B cell (primary cell): ENCODE measurements at regions not wholly inside any gene's neighbourhood (a gene's known extent, or its start where the extent isn't known, plus 50 kb on each side); places are given as distances from the start of the nearest gene placed in this dataset.
"Not testable (repeated sequence)": the region's sequence is repeated elsewhere in the genome, so short reads cannot be mapped to it uniquely, and the experiment has no call there.

Experiments used
- ATAC-seq: fragments of 200-7000 bp; cut with Tn5 transposase; one replicate; pipeline ENCODE4 v1.10.0; 2021; ENCODE audit warnings: low read depth, mild to moderate bottlenecking, moderate number of reproducible peaks, moderate library complexity
- CTCF ChIA-PET: fragments of 350-600 bp; sonication (Branson Sonifier 250); formaldehyde crosslinking; loops from one replicate; lab custom pipeline; 2021; ENCODE audit warnings: antibody characterized with exemption, inconsistent platforms; lab: Charles Lee
- POLR2A ChIA-PET: fragments of 350-600 bp; sonication (Branson Sonifier 250); formaldehyde crosslinking; loops from one replicate; lab custom pipeline; 2021; ENCODE audit warnings: antibody characterized with exemption; lab: Charles Lee
- DNase-seq: peaks from one replicate; pipeline ENCODE4 v3.0.0; 2013
- H2AFZ ChIP-seq: 2 replicates; pipeline ENCODE4 v1.6.1; 2012; ENCODE audit warnings: mild to moderate bottlenecking, low read depth, low read length; ENCODE audit not compliant: insufficient read depth, poor library complexity, severe bottlenecking
- H3K27ac ChIP-seq, 2 donors: 1 replicate in 1 of 2; 2 replicates in 1 of 2; pipeline ENCODE4 v1.5.1; 2012 to 2013; ENCODE audit warnings: low read length in 2 of 2, mild to moderate bottlenecking in 2 of 2, moderate library complexity in 1 of 2
- H3K27me3 ChIP-seq, 4 experiments: fragments of 200-600 bp in 1 of 4; sonication (generic) in 1 of 4; replicated peaks in 1 of 4; 1 replicate in 2 of 4; 2 replicates in 2 of 4; pipeline versions ENCODE4 v1.6.1 to v1.7.0; 2013 to 2016; ENCODE audit warnings: low read length in 3 of 4, mild to moderate bottlenecking in 2 of 4, mixed read lengths in 1 of 4, moderate library complexity in 1 of 4; ENCODE audit not compliant: insufficient read depth in 4 of 4, control insufficient read depth in 3 of 4; ENCODE audit errors: control extremely low read depth in 1 of 4
- H3K36me3 ChIP-seq, 2 experiments: replicated peaks in 1 of 2; 1 replicate in 1 of 2; 2 replicates in 1 of 2; pipeline versions ENCODE4 v1.6.1 to v1.7.1; 2013; ENCODE audit warnings: low read length in 1 of 2; ENCODE audit not compliant: insufficient read depth in 2 of 2, control insufficient read depth in 1 of 2; ENCODE audit errors: control extremely low read depth in 1 of 2, extremely low read depth in 1 of 2
- H3K4me1 ChIP-seq, 2 donors: fragments of 200-600 bp in 1 of 2; sonication (generic) in 1 of 2; 1 replicate in 1 of 2; 2 replicates in 1 of 2; pipeline versions ENCODE4 v1.5.1 to v1.6.1; 2013 to 2017; ENCODE audit warnings: low read length in 2 of 2; ENCODE audit not compliant: control insufficient read depth in 2 of 2, insufficient read depth in 2 of 2
- H3K4me2 ChIP-seq: replicated peaks from 2 replicates; pipeline ENCODE3; 2012; ENCODE audit warnings: mild to moderate bottlenecking, low read depth, low read length; ENCODE audit not compliant: poor library complexity, severe bottlenecking
- H3K4me3 ChIP-seq, 5 experiments: fragments of 200-600 bp in 1 of 5; sonication (generic) in 1 of 5; 1 replicate in 3 of 5; 2 replicates in 2 of 5; pipeline versions ENCODE4 v1.5.1 to v1.7.0; 2011 to 2016; ENCODE audit warnings: low read length in 4 of 5, mild to moderate bottlenecking in 4 of 5, low read depth in 2 of 5, control low read depth in 1 of 5, moderate library complexity in 1 of 5; ENCODE audit not compliant: insufficient read depth in 1 of 5; ENCODE audit errors: control extremely low read depth in 1 of 5, extremely low read depth in 1 of 5
- H3K79me2 ChIP-seq: fragments of 200-600 bp; sonication (generic); one replicate; pipeline ENCODE4 v1.6.0; 2016; ENCODE audit warnings: low read length; ENCODE audit not compliant: control insufficient read depth, insufficient read depth
- H3K9ac ChIP-seq: fragments of 200-600 bp; sonication (generic); 2 replicates; pipeline ENCODE4 v1.6.1; 2017; ENCODE audit warnings: mild to moderate bottlenecking, low read length, moderate library complexity
- H3K9me3 ChIP-seq, 3 donors: one replicate each; pipeline versions ENCODE4 v1.6.1 to v1.7.1; 2013; ENCODE audit warnings: low read length in 2 of 3; ENCODE audit not compliant: control insufficient read depth in 2 of 3, insufficient read depth in 1 of 3; ENCODE audit errors: control extremely low read depth in 1 of 3
- H4K20me1 ChIP-seq: 2 replicates; pipeline ENCODE4 v1.6.0; 2012; ENCODE audit warnings: mild to moderate bottlenecking, low read length; ENCODE audit not compliant: insufficient read depth, control insufficient read depth, poor library complexity, severe bottlenecking
- H3K27ac Mint-ChIP-seq: one replicate; pipeline ENCODE4 v1.8.0; 2021; ENCODE audit warnings: mixed read lengths
- H3K27me3 Mint-ChIP-seq: one replicate; pipeline ENCODE4 v1.8.0; 2021; ENCODE audit warnings: mixed read lengths
- H3K4me1 Mint-ChIP-seq: one replicate; pipeline ENCODE4 v1.8.0; 2021; ENCODE audit warnings: mixed read lengths
- H3K4me3 Mint-ChIP-seq: one replicate; pipeline ENCODE4 v1.8.0; 2021; ENCODE audit warnings: mixed read lengths
- H3K9me3 Mint-ChIP-seq: one replicate; pipeline ENCODE4 v1.8.0; 2022; ENCODE audit warnings: mixed read lengths; ENCODE audit not compliant: insufficient read depth
- EZH2 ChIP-seq: IDR thresholded peaks from 2 replicates; pipeline ENCODE4 v1.6.1; 2012; ENCODE audit warnings: borderline replicate concordance, low read depth, mild to moderate bottlenecking, moderate library complexity, low read length; ENCODE audit not compliant: insufficient read depth, poor library complexity, severe bottlenecking
- WGBS: methylation state at CpG from one replicate; pipeline ENCODE4 v1.1.5; 2013; ENCODE audit warnings: missing lambda C conversion rate; ENCODE audit not compliant: insufficient coverage; 5-methylcytosine and 5-hydroxymethylcytosine counted together
- intact Hi-C: fragments of 100-400 bp; cut with micrococcal nuclease; formaldehyde crosslinking; loops from one replicate; pipeline ENCODE4 v1.10.0; 2022
- TF ChIP-seq, protein P1 (sequence below): fragments of 200-600 bp; IDR thresholded peaks from one replicate; pipeline ENCODE4 v1.8.0; 2022; ENCODE audit warnings: antibody characterized with exemption, mild to moderate bottlenecking

DNA sequence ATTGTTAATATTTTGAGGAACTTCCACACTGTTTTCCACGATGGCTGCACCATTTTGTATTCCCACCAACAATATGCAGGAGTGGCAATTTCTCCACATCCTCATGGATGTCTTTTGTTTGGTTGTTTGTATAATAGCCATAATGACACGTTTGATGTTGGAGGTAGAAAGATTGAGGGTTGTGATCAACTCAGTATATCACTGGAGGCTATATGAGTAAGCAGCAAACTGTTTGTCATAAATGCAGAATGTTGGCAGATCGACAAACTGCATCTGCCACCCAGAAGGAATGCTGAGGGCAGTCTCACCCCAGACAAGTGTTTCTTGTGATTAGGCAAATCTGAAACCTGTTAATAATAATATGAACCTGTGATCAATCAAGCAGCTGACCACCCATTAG lies 243.9 kb upstream of the WDFY3 start:
- H3K79me2 ChIP-seq = no peaks in the 10 kb centered on the region
- 83% methylated on average over 1 of the region's 3 CpGs for WGBS
- H3K9me3 Mint-ChIP-seq = peaks cover 15% of the 10 kb centered on the region
- H3K4me3 ChIP-seq = no peak overlapping the region
- H2AFZ ChIP-seq = no peak overlapping the region
- H3K27me3 ChIP-seq = peaks cover 0 to 2% (median 0%) of the 10 kb centered on the region in 4 experiments
- no peak overlapping the region for H3K27ac Mint-ChIP-seq
- H3K27ac ChIP-seq = no peak overlapping the region
- H3K4me2 ChIP-seq = no peak overlapping the region
- H3K4me1 ChIP-seq = no peaks in the 10 kb centered on the region
- TF ChIP-seq, protein P1, sequence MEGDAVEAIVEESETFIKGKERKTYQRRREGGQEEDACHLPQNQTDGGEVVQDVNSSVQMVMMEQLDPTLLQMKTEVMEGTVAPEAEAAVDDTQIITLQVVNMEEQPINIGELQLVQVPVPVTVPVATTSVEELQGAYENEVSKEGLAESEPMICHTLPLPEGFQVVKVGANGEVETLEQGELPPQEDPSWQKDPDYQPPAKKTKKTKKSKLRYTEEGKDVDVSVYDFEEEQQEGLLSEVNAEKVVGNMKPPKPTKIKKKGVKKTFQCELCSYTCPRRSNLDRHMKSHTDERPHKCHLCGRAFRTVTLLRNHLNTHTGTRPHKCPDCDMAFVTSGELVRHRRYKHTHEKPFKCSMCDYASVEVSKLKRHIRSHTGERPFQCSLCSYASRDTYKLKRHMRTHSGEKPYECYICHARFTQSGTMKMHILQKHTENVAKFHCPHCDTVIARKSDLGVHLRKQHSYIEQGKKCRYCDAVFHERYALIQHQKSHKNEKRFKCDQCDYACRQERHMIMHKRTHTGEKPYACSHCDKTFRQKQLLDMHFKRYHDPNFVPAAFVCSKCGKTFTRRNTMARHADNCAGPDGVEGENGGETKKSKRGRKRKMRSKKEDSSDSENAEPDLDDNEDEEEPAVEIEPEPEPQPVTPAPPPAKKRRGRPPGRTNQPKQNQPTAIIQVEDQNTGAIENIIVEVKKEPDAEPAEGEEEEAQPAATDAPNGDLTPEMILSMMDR = no peak
- TF ChIP-seq EZH2 = no peak
- no peak for ATAC-seq
- peaks cover 3 to 13% (median 3%) of the 10 kb centered on the region in 3 donors for H3K9me3 ChIP-seq
- no peaks in the 10 kb centered on the region for H4K20me1 ChIP-seq
- H3K4me3 Mint-ChIP-seq = no peak overlapping the region
- no peak for DNase-seq
- intact Hi-C loops = no loop called here
- no peaks in the 10 kb centered on the region for H3K36me3 ChIP-seq
- ChIA-PET CTCF (no interaction called here), POLR2A (no interaction called here)
- no peak overlapping the region for H3K9ac ChIP-seq
- no peaks in the 10 kb centered on the region for H3K4me1 Mint-ChIP-seq
- H3K27me3 Mint-ChIP-seq = peaks cover 7% of the 10 kb centered on the region

DNA sequence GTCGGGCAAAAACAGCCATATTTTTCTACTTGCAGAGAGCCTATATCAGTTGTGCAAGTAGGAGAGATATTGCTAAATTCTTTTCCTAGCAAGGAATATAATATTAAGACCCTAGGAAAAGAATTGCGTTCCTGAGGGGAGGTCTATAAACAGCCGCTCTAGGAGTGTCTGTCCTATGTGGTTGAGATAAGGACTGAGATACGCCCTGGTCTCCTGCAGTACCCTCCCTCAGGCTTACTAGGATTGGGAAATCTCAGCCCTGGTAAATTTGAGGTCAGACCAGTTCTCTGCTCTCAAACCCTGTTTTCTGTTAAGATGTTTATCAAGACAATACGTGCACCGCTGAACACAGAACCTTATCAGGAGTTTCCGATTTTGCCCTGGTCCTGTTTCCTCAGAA lies 250.1 kb upstream of the WDFY3 start:
- WGBS = 87% methylated on average over 5 of the region's 7 CpGs
- H3K4me1 Mint-ChIP-seq, H3K4me3 ChIP-seq, H3K79me2 ChIP-seq, H3K4me3 Mint-ChIP-seq, ATAC-seq, H3K9me3 Mint-ChIP-seq, POLR2A ChIA-PET, H2AFZ ChIP-seq, H3K27me3 ChIP-seq, H3K27ac ChIP-seq, DNase-seq, H3K4me2 ChIP-seq, H3K9ac ChIP-seq, H3K36me3 ChIP-seq, CTCF ChIA-PET, H3K4me1 ChIP-seq, H4K20me1 ChIP-seq, intact Hi-C loops, H3K27ac Mint-ChIP-seq: not testable (repeated sequence)
- peaks cover 13% of the 10 kb centered on the region for H3K27me3 Mint-ChIP-seq
- peaks cover 1 to 14% (median 10%) of the 10 kb centered on the region in 3 donors for H3K9me3 ChIP-seq
